ENCODE measurements at regions not wholly inside any gene's neighbourhood (a gene's known extent, or its start where the extent isn't known, plus 50 kb on each side); places are given as distances from the start of the nearest gene placed in this dataset.

- TF ChIP-seq, protein P1, sequence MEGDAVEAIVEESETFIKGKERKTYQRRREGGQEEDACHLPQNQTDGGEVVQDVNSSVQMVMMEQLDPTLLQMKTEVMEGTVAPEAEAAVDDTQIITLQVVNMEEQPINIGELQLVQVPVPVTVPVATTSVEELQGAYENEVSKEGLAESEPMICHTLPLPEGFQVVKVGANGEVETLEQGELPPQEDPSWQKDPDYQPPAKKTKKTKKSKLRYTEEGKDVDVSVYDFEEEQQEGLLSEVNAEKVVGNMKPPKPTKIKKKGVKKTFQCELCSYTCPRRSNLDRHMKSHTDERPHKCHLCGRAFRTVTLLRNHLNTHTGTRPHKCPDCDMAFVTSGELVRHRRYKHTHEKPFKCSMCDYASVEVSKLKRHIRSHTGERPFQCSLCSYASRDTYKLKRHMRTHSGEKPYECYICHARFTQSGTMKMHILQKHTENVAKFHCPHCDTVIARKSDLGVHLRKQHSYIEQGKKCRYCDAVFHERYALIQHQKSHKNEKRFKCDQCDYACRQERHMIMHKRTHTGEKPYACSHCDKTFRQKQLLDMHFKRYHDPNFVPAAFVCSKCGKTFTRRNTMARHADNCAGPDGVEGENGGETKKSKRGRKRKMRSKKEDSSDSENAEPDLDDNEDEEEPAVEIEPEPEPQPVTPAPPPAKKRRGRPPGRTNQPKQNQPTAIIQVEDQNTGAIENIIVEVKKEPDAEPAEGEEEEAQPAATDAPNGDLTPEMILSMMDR (optimal IDR thresholded peaks at IDR 0.05 in 1 of 3, IDR thresholded peaks at IDR 0.05 in 1 of 3, conservative IDR thresholded peaks at IDR 0.05 in 1 of 3; ENCODE audit: extremely low read depth in 1 of 3, insufficient read depth in 2 of 3, low read length in 3 of 3): no peak
- no peak for TF ChIP-seq EZH2 (IDR thresholded peaks at IDR 0.05; ENCODE audit: low read length)
These were observed 142.4 kb downstream of the NTMT2 start for GRCh38 chr1:170288155-170288554.

Measured in keratinocyte (primary cell).